Endothelial cell of umbilical vein (primary cell): ENCODE measurements at regions not wholly inside any gene's neighbourhood (a gene's known extent, or its start where the extent isn't known, plus 50 kb on each side); places are given as distances from the start of the nearest gene placed in this dataset.

ENCODE experiments used
- BruUV-seq: library from RNA; stranded (reverse); fragments of 400-500 nt; replicated peaks from 2 replicates; lab custom pipeline; 2021; lab: Mats Ljungman, UMichigan
- CTCF ChIA-PET: fragments of 300-600, 350-600 bp; sonication (Branson Sonifier 250); formaldehyde crosslinking; loops from one replicate; lab custom pipeline; 2021; ENCODE audit warnings: antibody characterized with exemption, inconsistent platforms; lab: Charles Lee
- POLR2A ChIA-PET: fragments of 300-600, 350-600 bp; sonication (Branson Sonifier 250); formaldehyde crosslinking; loops from one replicate; lab custom pipeline; 2021; ENCODE audit warnings: antibody characterized with exemption, inconsistent platforms; lab: Charles Lee
- DNase-seq: peaks from one replicate; pipeline ENCODE4 v3.0.0-alpha.2; 2011; ENCODE audit warnings: low read depth, low spot score
- FAIRE-seq: peaks from 2 replicates; lab custom pipeline; 2011; peaks lifted over from hg19 to GRCh38; lab: Jason Lieb, UNC
- H2AFZ ChIP-seq: 2 replicates; pipeline ENCODE4 v1.6.0; 2012; ENCODE audit warnings: low read depth, low read length, control low read depth, inconsistent platforms
- H3K27ac ChIP-seq: 2 replicates; pipeline ENCODE4 v1.5.1; 2011; ENCODE audit warnings: low read depth, mild to moderate bottlenecking, control low read depth, low read length, moderate library complexity; ENCODE audit not compliant: insufficient read depth
- H3K27me3 ChIP-seq, 2 experiments: 2 replicates each; pipeline versions ENCODE4 v1.6.0 to v1.6.1; 2011; ENCODE audit warnings: low read length in 2 of 2, mixed read lengths in 1 of 2; ENCODE audit not compliant: control insufficient read depth in 2 of 2, insufficient read depth in 2 of 2
- H3K36me3 ChIP-seq, 2 experiments: 2 replicates in 1 of 2; 3 replicates in 1 of 2; pipeline ENCODE4 v1.5.1; 2011; ENCODE audit warnings: low read length in 2 of 2, mild to moderate bottlenecking in 1 of 2, moderate library complexity in 1 of 2; ENCODE audit not compliant: control insufficient read depth in 2 of 2, insufficient read depth in 2 of 2; ENCODE audit errors: extremely low read depth in 1 of 2
- H3K4me1 ChIP-seq: 3 replicates; pipeline ENCODE4 v1.5.1; 2011; ENCODE audit warnings: mild to moderate bottlenecking, low read length; ENCODE audit not compliant: control insufficient read depth, insufficient read depth; ENCODE audit errors: extremely low read depth
- H3K4me2 ChIP-seq: 2 replicates; pipeline ENCODE4 v1.6.1; 2011; ENCODE audit warnings: low read length, control low read depth, mixed read lengths; ENCODE audit not compliant: insufficient read depth
- H3K4me3 ChIP-seq, 3 experiments: fragments of 200-600 bp in 1 of 3; sonication (generic), shearing (Covaris generic) in 1 of 3; replicated peaks in 1 of 3; 2 replicates each; pipeline ENCODE4 v1.5.1; 2011 to 2016; ENCODE audit warnings: control low read depth in 3 of 3, low read length in 3 of 3, mild to moderate bottlenecking in 2 of 3, inconsistent platforms in 1 of 3, low read depth in 1 of 3, moderate library complexity in 1 of 3; ENCODE audit not compliant: insufficient read depth in 1 of 3
- H3K79me2 ChIP-seq: 2 replicates; pipeline ENCODE4 v1.6.0; 2012; ENCODE audit warnings: low read length, inconsistent platforms; ENCODE audit not compliant: control insufficient read depth, insufficient read depth
- H3K9ac ChIP-seq: replicated peaks from 2 replicates; pipeline ENCODE3; 2011; ENCODE audit warnings: low read length, control low read depth; ENCODE audit not compliant: insufficient read depth; ENCODE audit errors: extremely low read depth
- H3K9me1 ChIP-seq: replicated peaks from 3 replicates; pipeline ENCODE4 v1.6.0; 2011; ENCODE audit warnings: mild to moderate bottlenecking, low read length; ENCODE audit not compliant: control insufficient read depth, insufficient read depth; ENCODE audit errors: extremely low read depth
- H3K9me3 ChIP-seq: replicated peaks from 2 replicates; pipeline ENCODE4 v1.5.1; 2012; ENCODE audit warnings: low read length, inconsistent platforms; ENCODE audit not compliant: control insufficient read depth, insufficient read depth
- H4K20me1 ChIP-seq: replicated peaks from 2 replicates; pipeline ENCODE3; 2011; ENCODE audit warnings: mild to moderate bottlenecking, low read length; ENCODE audit not compliant: control insufficient read depth, insufficient read depth; ENCODE audit errors: extremely low read depth
- EZH2 ChIP-seq: IDR thresholded peaks from 2 replicates; pipeline ENCODE4 v1.6.1; 2012; ENCODE audit warnings: borderline replicate concordance, low read depth, mild to moderate bottlenecking, moderate library complexity, low read length, inconsistent platforms; ENCODE audit not compliant: severe bottlenecking
- FOS ChIP-seq: IDR thresholded peaks from 2 replicates; pipeline ENCODE4 v1.6.1; 2011; ENCODE audit warnings: mild to moderate bottlenecking, low read length, moderate library complexity, borderline replicate concordance; ENCODE audit not compliant: insufficient read depth
- GATA2 ChIP-seq: IDR thresholded peaks from 2 replicates; pipeline ENCODE4 v1.7.0; 2011; ENCODE audit warnings: low read depth, mild to moderate bottlenecking, moderate library complexity, mixed read lengths, low read length; ENCODE audit not compliant: insufficient read length, insufficient read depth
- JUN ChIP-seq: IDR thresholded peaks from 2 replicates; pipeline ENCODE4 v1.6.1; 2011; ENCODE audit warnings: borderline replicate concordance, low read depth; ENCODE audit not compliant: insufficient read length, insufficient read depth
- MYC ChIP-seq: IDR thresholded peaks from one replicate; pipeline ENCODE4 v1.6.1; 2011; ENCODE audit warnings: mild to moderate bottlenecking, low read depth, low read length
- POLR2A ChIP-seq: IDR thresholded peaks from 2 replicates; pipeline ENCODE4 v1.6.1; 2012; ENCODE audit warnings: low read depth, mild to moderate bottlenecking, control low read depth, low read length
- POLR2AphosphoS5 ChIP-seq: IDR thresholded peaks from 2 replicates; pipeline ENCODE4 v1.6.1; 2012; ENCODE audit warnings: low read depth, mild to moderate bottlenecking, control low read depth, low read length, moderate library complexity; ENCODE audit not compliant: insufficient read depth
- dilution Hi-C: fragments of 300-500 bp; cut with MboI; formaldehyde crosslinking; loops from one replicate; pipeline ENCODE4 v1.15.0; 2019; ENCODE audit warnings: low sequenced_read_pairs; ENCODE audit not compliant: extremely low pct_ligation_motif_present
- intact Hi-C: fragments of 100-400 bp; cut with micrococcal nuclease; formaldehyde crosslinking; loops from one replicate; pipeline ENCODE4 v1.10.0; 2022
- TF ChIP-seq, protein P1 (sequence below): IDR thresholded peaks from 2 replicates; pipeline ENCODE4 v1.6.1; 2011; ENCODE audit not compliant: insufficient read depth, insufficient read length
- TF ChIP-seq, protein P2 (sequence below), 2 donors: IDR thresholded peaks; 1 replicate in 1 of 2; 2 replicates in 1 of 2; pipeline ENCODE4 v1.5.1; 2011; ENCODE audit warnings: low read length in 2 of 2, mild to moderate bottlenecking in 2 of 2, moderate library complexity in 2 of 2, control low read depth in 1 of 2, inconsistent platforms in 1 of 2, low read depth in 1 of 2; ENCODE audit not compliant: insufficient read depth in 1 of 2; ENCODE audit errors: extremely low read depth in 1 of 2

DNA sequence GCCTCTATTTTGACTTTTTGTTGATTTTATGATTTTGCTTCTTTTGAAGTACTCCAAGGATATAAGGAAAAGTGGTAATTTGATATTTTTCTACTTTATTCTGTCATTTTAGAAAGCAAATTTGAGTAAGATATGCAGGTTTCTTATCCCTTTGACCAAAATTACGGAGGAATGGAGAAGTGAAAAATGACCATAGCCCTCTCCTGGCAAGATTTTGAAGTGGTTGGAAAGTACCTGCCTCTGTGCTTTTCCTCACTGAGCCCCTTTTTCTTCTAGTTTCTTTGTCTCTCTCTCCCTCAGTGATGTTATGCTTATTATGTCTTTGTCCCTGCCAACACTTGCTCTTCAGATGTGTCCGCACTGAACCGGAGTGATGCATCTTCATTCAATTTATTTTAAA lies 898.1 kb downstream of the EPHA4 start:
- Histone ChIP-seq H3K9ac (no peak overlapping the region), H3K27ac (no peak overlapping the region), H3K4me2 (no peak overlapping the region), H3K79me2 (no peaks in the 10 kb centered on the region), H3K9me3 (no peaks in the 10 kb centered on the region), H3K4me3 (no peak overlapping the region), H3K36me3 (no peaks in the 10 kb centered on the region), H3K4me1 (no peaks in the 10 kb centered on the region), H3K27me3 (no peaks in the 10 kb centered on the region), H3K9me1 (no peaks in the 10 kb centered on the region), H2AFZ (no peak overlapping the region), H4K20me1 (no peaks in the 10 kb centered on the region)
- TF ChIP-seq GATA2 (no peak), POLR2A (no peak), JUN (no peak)
- ChIA-PET POLR2A (no interaction called here), CTCF (no interaction called here)
- dilution Hi-C loops, result no loop called here
- FAIRE-seq (no peak), DNase-seq (no peak)
- BruUV-seq, result no TSS peak
- intact Hi-C loops, result no loop called here

DNA sequence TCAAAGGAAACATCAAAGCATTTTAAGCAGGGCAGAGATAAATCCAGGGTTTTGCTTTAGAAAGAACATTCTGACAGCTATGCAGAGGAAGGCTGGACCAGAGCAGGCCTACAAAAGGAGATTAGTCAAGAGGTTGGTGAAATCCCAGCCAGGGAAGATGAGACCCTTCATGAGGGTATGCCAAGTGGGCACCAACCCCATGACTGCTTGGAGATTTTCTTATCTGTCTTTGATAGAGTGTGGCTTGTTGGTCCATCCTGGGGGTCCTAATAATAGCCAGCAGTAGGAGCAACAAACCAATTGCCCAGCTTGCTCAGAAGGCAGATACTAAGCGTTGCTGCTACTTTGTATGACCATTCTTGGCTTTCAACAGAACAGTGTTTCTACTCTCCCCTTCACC lies 895.4 kb downstream of the EPHA4 start:
- H3K36me3 ChIP-seq, result no peaks in the 10 kb centered on the region
- no peaks in the 10 kb centered on the region for H3K27me3 ChIP-seq
- no peak overlapping the region for H3K9ac ChIP-seq
- FAIRE-seq, result no peak
- no peaks in the 10 kb centered on the region for H3K9me1 ChIP-seq
- TF ChIP-seq FOS (no peak), EZH2 (no peak), JUN (no peak), POLR2AphosphoS5 (no peak), POLR2A (no peak), GATA2 (no peak), MYC (no peak)
- TF ChIP-seq, protein P1, sequence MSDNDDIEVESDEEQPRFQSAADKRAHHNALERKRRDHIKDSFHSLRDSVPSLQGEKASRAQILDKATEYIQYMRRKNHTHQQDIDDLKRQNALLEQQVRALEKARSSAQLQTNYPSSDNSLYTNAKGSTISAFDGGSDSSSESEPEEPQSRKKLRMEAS, result no peak
- TF ChIP-seq, protein P2, sequence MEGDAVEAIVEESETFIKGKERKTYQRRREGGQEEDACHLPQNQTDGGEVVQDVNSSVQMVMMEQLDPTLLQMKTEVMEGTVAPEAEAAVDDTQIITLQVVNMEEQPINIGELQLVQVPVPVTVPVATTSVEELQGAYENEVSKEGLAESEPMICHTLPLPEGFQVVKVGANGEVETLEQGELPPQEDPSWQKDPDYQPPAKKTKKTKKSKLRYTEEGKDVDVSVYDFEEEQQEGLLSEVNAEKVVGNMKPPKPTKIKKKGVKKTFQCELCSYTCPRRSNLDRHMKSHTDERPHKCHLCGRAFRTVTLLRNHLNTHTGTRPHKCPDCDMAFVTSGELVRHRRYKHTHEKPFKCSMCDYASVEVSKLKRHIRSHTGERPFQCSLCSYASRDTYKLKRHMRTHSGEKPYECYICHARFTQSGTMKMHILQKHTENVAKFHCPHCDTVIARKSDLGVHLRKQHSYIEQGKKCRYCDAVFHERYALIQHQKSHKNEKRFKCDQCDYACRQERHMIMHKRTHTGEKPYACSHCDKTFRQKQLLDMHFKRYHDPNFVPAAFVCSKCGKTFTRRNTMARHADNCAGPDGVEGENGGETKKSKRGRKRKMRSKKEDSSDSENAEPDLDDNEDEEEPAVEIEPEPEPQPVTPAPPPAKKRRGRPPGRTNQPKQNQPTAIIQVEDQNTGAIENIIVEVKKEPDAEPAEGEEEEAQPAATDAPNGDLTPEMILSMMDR (IDR thresholded peaks at IDR 0.05; ENCODE audit: extremely low read depth in 1 of 2, insufficient read depth in 1 of 2, low read depth in 1 of 2, low read length in 2 of 2), result no peak
- no TSS peak for BruUV-seq
- no peak for DNase-seq
- ChIA-PET POLR2A (no interaction called here), CTCF (no interaction called here)
- H3K27ac ChIP-seq, result no peak overlapping the region
- dilution Hi-C loops (no loop called here), intact Hi-C loops (no loop called here)
- H3K79me2 ChIP-seq, result no peaks in the 10 kb centered on the region
- H3K9me3 ChIP-seq, result no peaks in the 10 kb centered on the region
- no peaks in the 10 kb centered on the region for H4K20me1 ChIP-seq
- no peak overlapping the region for H3K4me2 ChIP-seq
- no peaks in the 10 kb centered on the region for H3K4me1 ChIP-seq
- no peak overlapping the region for H3K4me3 ChIP-seq
- H2AFZ ChIP-seq, result no peak overlapping the region
